Thymus (tissue), 11 donors: ENCODE measurements at regions not wholly inside any gene's neighbourhood (a gene's known extent, or its start where the extent isn't known, plus 50 kb on each side); places are given as distances from the start of the nearest gene placed in this dataset.
"Not testable (repeated sequence)": the region's sequence is repeated elsewhere in the genome, so short reads cannot be mapped to it uniquely, and the experiment has no call there.

Source experiments
- DNase-seq, 9 donors: peaks; one replicate each; pipeline ENCODE4 v3.0.0-alpha.2; 2013; ENCODE audit warnings: low spot score in 9 of 9, low read depth in 6 of 9, missing footprints in 1 of 9
- H3K27ac ChIP-seq, 2 donors: one replicate each; pipeline ENCODE4 v1.5.1; 2013; ENCODE audit warnings: control low read depth in 1 of 2, low read depth in 1 of 2, low read length in 1 of 2, mild to moderate bottlenecking in 1 of 2, moderate library complexity in 1 of 2
- H3K27me3 ChIP-seq, 2 donors: one replicate each; pipeline ENCODE4 v1.5.1; 2013; ENCODE audit warnings: low read length in 1 of 2; ENCODE audit not compliant: control insufficient read depth in 2 of 2, insufficient read depth in 1 of 2
- H3K36me3 ChIP-seq, 2 donors: one replicate each; pipeline ENCODE4 v1.5.1; 2013; ENCODE audit warnings: low read length in 1 of 2, mild to moderate bottlenecking in 1 of 2, moderate library complexity in 1 of 2; ENCODE audit not compliant: control insufficient read depth in 2 of 2, insufficient read depth in 2 of 2
- H3K4me1 ChIP-seq, 2 donors: one replicate each; pipeline ENCODE4 v1.5.1; 2013; ENCODE audit warnings: low read length in 2 of 2; ENCODE audit not compliant: control insufficient read depth in 2 of 2, insufficient read depth in 2 of 2
- H3K4me3 ChIP-seq, 2 donors: one replicate each; pipeline ENCODE4 v1.5.1; 2013; ENCODE audit warnings: low read length in 2 of 2, control low read depth in 1 of 2, mild to moderate bottlenecking in 1 of 2
- H3K9me3 ChIP-seq, 2 donors: one replicate each; pipeline ENCODE4 v1.5.1; 2013; ENCODE audit warnings: low read length in 1 of 2, mild to moderate bottlenecking in 1 of 2; ENCODE audit not compliant: control insufficient read depth in 2 of 2, insufficient read depth in 1 of 2
- WGBS: extraction: QIAGEN DNeasy Blood & Tissue Kit; methylation state at CpG from one replicate; pipeline ENCODE4 v1.1.7; 2013; 5-methylcytosine and 5-hydroxymethylcytosine counted together
- donor health status: healthy.

DNA sequence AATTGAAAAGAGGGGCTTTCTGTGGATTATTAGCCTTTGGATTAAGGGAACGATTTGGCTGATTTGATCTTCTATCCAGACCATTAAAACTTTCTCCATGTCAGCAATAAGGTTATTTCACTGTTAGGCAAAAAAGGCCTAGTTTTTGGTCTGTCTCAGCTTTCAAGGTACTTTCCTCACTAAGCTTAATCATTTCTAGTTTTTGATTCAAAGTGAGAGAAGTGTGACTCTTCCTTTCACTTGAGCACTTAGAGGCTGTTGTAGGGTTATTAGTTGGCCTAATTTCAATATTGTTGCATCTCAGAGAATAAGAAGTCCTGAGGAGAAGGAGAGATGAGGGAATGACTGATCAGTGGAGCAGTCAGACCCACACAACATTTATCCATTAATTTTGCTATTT, 596.0 kb upstream of the TPK1 start:
- H3K4me3 ChIP-seq, result no peak overlapping the region
- peaks cover 0 to 3% of the 10 kb centered on the region in 2 donors for H3K9me3 ChIP-seq
- no peak for DNase-seq
- H3K36me3 ChIP-seq, result no peaks in the 10 kb centered on the region
- H3K27ac ChIP-seq, result no peak overlapping the region
- WGBS, result 97% methylated on average over 1 of the region's 1 CpG
- H3K27me3 ChIP-seq, result no peaks in the 10 kb centered on the region
- H3K4me1 ChIP-seq, result no peaks in the 10 kb centered on the region

DNA sequence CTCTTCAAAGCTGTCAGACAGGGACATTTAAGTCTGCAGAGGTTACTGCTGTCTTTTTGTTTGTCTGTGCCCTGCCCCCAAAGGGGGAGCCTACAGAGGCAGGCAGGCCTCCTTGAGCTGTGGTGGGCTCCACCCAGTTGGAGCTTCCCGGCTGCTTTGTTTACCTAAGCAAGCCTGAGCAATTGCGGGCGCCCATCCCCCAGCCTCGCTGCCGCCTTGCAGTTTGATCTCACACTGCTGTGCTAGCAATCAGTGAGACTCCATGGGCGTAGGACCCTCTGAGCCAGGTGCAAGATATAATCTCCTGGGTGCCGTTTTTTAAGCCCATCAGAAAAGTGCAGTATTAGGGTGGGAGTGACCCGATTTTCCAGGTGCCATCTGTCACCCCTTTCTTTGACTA, 582.6 kb upstream of the TPK1 start:
- not testable (repeated sequence) for H3K9me3 ChIP-seq, H3K4me3 ChIP-seq, H3K4me1 ChIP-seq, H3K27ac ChIP-seq, H3K36me3 ChIP-seq, H3K27me3 ChIP-seq, DNase-seq
- 86% methylated on average over 8 of the region's 8 CpGs for WGBS

DNA sequence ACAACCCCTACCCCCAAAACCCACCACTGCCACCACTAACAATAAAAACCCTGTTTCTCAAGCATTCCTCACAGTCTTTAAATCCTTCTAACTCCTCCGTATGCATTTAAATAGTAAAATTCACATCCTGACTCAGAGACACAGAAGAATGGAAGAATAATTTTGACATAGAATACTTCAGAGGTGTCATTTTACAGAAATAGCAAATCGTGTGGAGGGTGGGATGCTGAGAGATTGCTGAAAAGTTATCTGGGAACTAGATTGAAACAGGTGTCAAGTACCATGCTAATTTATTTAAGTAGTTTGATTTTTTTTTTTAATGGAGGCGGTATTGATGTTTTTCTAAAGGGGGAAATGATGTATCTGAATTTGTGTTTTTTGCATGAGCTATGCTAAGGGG, 575.2 kb upstream of the TPK1 start:
- Histone ChIP-seq H3K9me3 (no peaks in the 10 kb centered on the region), H3K4me3 (no peak overlapping the region), H3K27me3 (no peaks in the 10 kb centered on the region), H3K4me1 (no peaks in the 10 kb centered on the region), H3K36me3 (no peaks in the 10 kb centered on the region), H3K27ac (no peak overlapping the region)
- DNase-seq, result no peak
- 69% methylated on average over 3 of the region's 3 CpGs for WGBS

DNA sequence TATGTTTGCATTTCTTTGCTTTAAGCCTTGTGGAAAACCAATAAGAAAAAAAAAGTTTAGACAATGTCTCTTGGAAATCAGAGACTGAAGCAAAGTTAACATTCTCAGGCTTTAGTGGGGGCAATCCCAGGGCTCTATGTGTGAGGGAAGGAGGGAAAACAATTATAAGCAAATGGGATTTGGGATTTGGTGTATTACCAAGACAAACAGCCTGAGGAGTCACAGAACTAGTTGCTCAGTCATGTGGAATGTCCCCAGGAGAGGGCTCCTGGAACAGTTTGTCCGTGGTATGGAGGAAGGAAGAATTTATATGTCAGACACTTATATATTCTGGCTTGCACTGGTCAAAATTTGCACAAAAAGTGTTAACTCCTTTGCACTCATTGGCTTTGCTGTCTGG, 562.9 kb upstream of the TPK1 start:
- H3K27me3 ChIP-seq, result no peaks in the 10 kb centered on the region
- no peaks in the 10 kb centered on the region for H3K36me3 ChIP-seq
- peaks cover 0 to 8% of the 10 kb centered on the region in 2 donors for H3K9me3 ChIP-seq
- no peak overlapping the region for H3K4me3 ChIP-seq
- no peak for DNase-seq
- WGBS, result 80% methylated on average over 1 of the region's 1 CpG
- no peak overlapping the region for H3K27ac ChIP-seq
- no peaks in the 10 kb centered on the region for H3K4me1 ChIP-seq

DNA sequence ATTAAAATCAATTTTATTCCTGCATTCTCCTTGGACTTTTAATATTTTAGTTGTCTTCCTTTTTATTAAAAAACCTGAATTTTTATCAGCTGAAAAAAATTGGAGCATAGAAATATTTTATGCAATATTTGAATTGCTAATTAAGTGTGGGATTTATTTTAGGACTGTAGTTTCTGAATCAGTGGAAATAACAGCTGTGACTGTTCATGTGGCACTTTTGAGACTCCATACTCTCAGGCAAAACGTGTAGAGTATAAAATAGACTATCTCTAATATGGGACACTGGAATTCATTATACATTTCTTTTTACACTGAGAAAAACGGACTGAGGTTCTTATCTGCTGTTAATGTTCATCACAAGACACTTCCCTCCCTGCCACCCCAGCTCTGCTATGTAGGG, 558.3 kb upstream of the TPK1 start:
- no peak for DNase-seq
- Histone ChIP-seq H3K36me3 (no peaks in the 10 kb centered on the region), H3K4me3 (no peak overlapping the region), H3K27me3 (no peaks in the 10 kb centered on the region), H3K4me1 (no peaks in the 10 kb centered on the region), H3K9me3 (peaks cover 0 to 2% of the 10 kb centered on the region in 2 donors), H3K27ac (no peak overlapping the region)
- WGBS, result 47% methylated on average over 2 of the region's 2 CpGs

DNA sequence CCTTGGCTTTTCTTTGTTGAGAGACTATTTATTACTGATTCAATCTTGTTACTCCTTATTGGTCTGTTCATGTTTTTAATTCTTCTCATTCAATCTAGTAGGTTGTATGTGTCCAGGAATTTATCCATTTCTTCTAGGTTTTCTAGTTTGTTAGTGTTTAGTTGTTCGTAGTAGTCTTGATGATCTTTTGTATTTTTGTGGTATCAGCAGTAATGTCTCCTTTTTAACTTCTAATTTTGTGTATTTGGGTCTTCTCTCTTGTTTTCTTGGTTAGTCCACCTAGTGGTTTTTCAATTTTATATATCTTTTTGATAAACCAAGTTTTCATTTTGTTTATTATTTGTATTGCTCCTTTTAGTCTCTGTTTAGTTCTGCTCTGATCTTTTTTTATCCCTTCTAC, 546.9 kb upstream of the TPK1 start:
- Histone ChIP-seq H3K9me3 (peaks cover 4 to 16% of the 10 kb centered on the region in 2 donors), H3K27ac (no peak overlapping the region), H3K4me3 (no peak overlapping the region), H3K36me3 (no peaks in the 10 kb centered on the region), H3K4me1 (no peaks in the 10 kb centered on the region), H3K27me3 (no peaks in the 10 kb centered on the region)
- no peak for DNase-seq
- 69% methylated on average over 1 of the region's 1 CpG for WGBS

DNA sequence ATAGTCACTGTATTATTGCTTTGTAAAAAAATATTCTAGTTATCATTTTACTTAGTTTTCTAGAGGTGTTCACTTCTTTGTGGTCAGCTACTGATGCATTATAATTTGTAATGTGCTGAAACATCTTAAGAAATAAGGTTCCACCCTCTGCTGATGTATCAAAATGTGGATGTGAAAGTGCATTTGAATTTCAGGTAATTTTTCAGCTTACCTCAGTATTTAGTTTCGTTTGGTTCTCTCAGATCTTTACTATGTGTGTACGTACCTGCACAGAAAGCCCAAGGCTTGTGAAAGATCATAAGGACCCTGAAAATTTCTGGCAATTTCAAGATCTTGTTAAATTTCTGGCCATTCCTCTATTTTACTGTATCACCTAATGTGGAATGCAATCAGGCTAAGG, 542.3 kb upstream of the TPK1 start:
- Histone ChIP-seq H3K4me3 (no peak overlapping the region), H3K9me3 (no peaks in the 10 kb centered on the region), H3K27ac (no peak overlapping the region), H3K36me3 (no peaks in the 10 kb centered on the region), H3K27me3 (no peaks in the 10 kb centered on the region), H3K4me1 (no peaks in the 10 kb centered on the region)
- no peak for DNase-seq
- WGBS, result 85% methylated on average over 2 of the region's 2 CpGs

DNA sequence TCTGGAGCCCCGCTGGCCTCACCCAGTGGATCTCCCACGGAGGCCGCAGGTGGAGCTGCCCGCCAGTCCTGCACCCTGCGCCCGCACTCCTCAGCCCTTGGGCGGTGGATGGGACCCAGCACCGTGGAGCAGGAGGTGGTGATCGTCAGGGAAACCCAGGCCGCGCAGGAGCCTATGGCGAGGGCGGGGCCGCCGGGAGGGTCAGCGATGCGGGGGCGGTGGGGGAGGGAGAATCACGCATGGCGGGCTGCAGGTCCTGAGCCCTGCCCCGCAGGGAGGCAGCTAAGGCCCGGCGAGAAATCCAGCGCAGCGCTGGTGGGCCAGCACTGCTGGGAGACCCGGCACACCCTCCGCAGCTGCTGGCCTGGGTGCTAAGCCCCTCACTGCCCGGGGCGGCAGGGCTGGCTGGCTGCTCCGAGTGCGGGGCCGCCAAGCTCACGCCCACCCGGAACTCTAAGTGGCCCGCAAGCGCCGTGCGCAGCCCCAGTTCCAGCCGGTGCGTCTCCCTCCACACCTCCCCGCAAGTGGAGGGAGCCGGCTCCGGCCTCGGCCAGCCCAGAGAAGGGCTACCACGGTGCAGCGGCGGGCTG, 524.8 kb upstream of the TPK1 start:
- Histone ChIP-seq H3K36me3 (no peaks in the 10 kb centered on the region), H3K4me1 (no peaks in the 10 kb centered on the region), H3K9me3 (peaks cover 0 to 10% of the 10 kb centered on the region in 2 donors), H3K27ac (no peak overlapping the region), H3K4me3 (no peak overlapping the region), H3K27me3 (no peaks in the 10 kb centered on the region)
- 94% methylated on average over 47 of the region's 47 CpGs for WGBS
- DNase-seq, result no peak

DNA sequence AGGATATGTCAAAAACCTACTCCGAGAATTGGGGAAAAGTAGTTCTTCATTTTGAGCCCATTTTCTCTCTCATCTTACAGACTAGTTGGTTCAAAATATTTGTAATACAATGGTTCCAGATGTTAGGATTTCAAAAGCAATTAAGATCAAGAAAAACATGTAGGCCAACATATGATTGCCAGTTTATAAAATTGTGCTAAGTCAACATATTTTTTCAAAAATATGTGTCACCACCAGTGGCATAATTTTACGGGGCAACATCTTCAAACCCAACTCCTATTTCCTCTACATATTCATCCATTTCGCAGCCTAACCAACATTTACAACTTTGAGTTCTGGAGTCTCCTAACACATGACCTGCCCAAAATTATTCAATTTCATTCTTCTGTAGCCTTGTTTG, 514.5 kb upstream of the TPK1 start:
- H3K9me3 ChIP-seq, result peaks cover 0 to 7% of the 10 kb centered on the region in 2 donors
- H3K27ac ChIP-seq, result no peak overlapping the region
- no peak for DNase-seq
- WGBS, result 93% methylated on average over 3 of the region's 3 CpGs
- no peak overlapping the region for H3K4me3 ChIP-seq
- H3K4me1 ChIP-seq, result no peaks in the 10 kb centered on the region
- H3K36me3 ChIP-seq, result no peaks in the 10 kb centered on the region
- no peaks in the 10 kb centered on the region for H3K27me3 ChIP-seq

DNA sequence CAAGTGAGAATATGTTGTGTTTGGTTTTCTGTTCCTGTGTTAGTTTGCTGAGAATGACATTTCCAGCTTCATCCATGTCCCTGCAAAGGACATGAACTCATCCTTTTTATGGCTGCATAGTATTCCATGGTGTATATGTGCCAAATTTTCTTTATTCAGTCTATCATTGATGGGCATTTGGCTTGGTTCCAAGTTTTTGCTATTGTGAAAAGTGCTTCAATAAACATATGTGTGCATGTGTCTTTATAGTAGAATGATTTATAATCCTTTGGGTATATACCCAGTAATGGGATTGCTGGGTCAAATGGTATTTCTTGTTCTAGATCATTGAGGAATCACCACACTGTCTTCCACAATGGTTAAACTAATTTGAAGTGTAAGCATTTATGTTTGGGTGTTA, 513.6 kb upstream of the TPK1 start:
- H3K4me1 ChIP-seq, H3K4me3 ChIP-seq, H3K27ac ChIP-seq, DNase-seq, H3K27me3 ChIP-seq, H3K36me3 ChIP-seq, H3K9me3 ChIP-seq: not testable (repeated sequence)
